GM12878 (cell line): ENCODE measurements at regions not wholly inside any gene's neighbourhood (a gene's known extent, or its start where the extent isn't known, plus 50 kb on each side); places are given as distances from the start of the nearest gene placed in this dataset.

Experiments
- ATF2 ChIP-seq: IDR thresholded peaks from 2 replicates; pipeline ENCODE4 v1.6.1; 2012; ENCODE audit warnings: low read length, inconsistent platforms
- ATF3 ChIP-seq: IDR thresholded peaks from 2 replicates; pipeline ENCODE4 v1.6.1; 2011; ENCODE audit warnings: low read depth, mild to moderate bottlenecking, low read length, moderate library complexity, borderline replicate concordance; ENCODE audit errors: extremely low read depth
- CTCF ChIP-seq, 3 experiments: IDR thresholded peaks in 2 of 3; conservative IDR thresholded peaks in 1 of 3; 2 replicates each; pipeline ENCODE4 v1.5.1; 2011; ENCODE audit warnings: low read depth in 3 of 3, low read length in 3 of 3, mild to moderate bottlenecking in 3 of 3, control low read depth in 2 of 3, moderate library complexity in 2 of 3, inconsistent platforms in 1 of 3, mixed read lengths in 1 of 3; ENCODE audit not compliant: control insufficient read depth in 2 of 3, insufficient read depth in 1 of 3; ENCODE audit errors: extremely low read depth in 1 of 3
- NFYA ChIP-seq: IDR thresholded peaks from 2 replicates; pipeline ENCODE4 v1.6.1; 2011; ENCODE audit warnings: low read depth, mild to moderate bottlenecking, low read length, improper control_type of control experiment, borderline replicate concordance
- NR2F1 ChIP-seq: fragments of 450-650 bp; conservative IDR thresholded peaks from 2 replicates; pipeline ENCODE4 v1.6.1; 2017; ENCODE audit warnings: mild to moderate bottlenecking
- PAX5 ChIP-seq: IDR thresholded peaks from 2 replicates; pipeline ENCODE4 v1.6.1; 2011; ENCODE audit warnings: low read depth, low read length, borderline replicate concordance
- RAD21 ChIP-seq: IDR thresholded peaks from 2 replicates; pipeline ENCODE4 v1.6.1; 2011; ENCODE audit warnings: mild to moderate bottlenecking, low read depth, low read length, moderate library complexity; ENCODE audit not compliant: insufficient read depth
- RELA ChIP-seq: fragments of 450-650 bp; IDR thresholded peaks from 2 replicates; pipeline ENCODE4 v1.8.0; 2014; ENCODE audit warnings: borderline replicate concordance; ENCODE audit not compliant: partially characterized antibody
- REST ChIP-seq: IDR thresholded peaks from 2 replicates; pipeline ENCODE4 v1.6.1; 2012; ENCODE audit warnings: mild to moderate bottlenecking, low read depth, low read length
- SIN3A ChIP-seq: IDR thresholded peaks from 2 replicates; pipeline ENCODE4 v1.6.1; 2012; ENCODE audit warnings: low read depth, low read length, improper control_type of control experiment
- SMC3 ChIP-seq: IDR thresholded peaks from 2 replicates; pipeline ENCODE4 v1.6.1; 2011; ENCODE audit warnings: low read length, improper control_type of control experiment, borderline replicate concordance
- SRF ChIP-seq, 2 experiments: IDR thresholded peaks; 2 replicates each; pipeline ENCODE4 v1.6.1; 2011; ENCODE audit warnings: low read depth in 2 of 2, low read length in 2 of 2, mild to moderate bottlenecking in 1 of 2, moderate library complexity in 1 of 2
- YY1 ChIP-seq: IDR thresholded peaks from 2 replicates; pipeline ENCODE4 v1.6.1; 2011; ENCODE audit warnings: low read depth, mild to moderate bottlenecking, low read length

- TF ChIP-seq YY1 (no peak), SMC3 (no peak), PAX5 (no peak), NFYA (no peak), REST (no peak), RAD21 (no peak), SIN3A (no peak), ATF2 (no peak), RELA (no peak), ATF3 (no peak), NR2F1 (no peak), CTCF (IDR thresholded peaks at IDR 0.05 in 2 of 3, conservative IDR thresholded peaks at IDR 0.05 in 1 of 3; ENCODE audit: control insufficient read depth in 2 of 3, extremely low read depth in 1 of 3, insufficient read depth in 1 of 3, low read depth in 3 of 3, low read length in 3 of 3) (no peak), SRF (IDR thresholded peaks at IDR 0.05; ENCODE audit: low read depth in 2 of 2, low read length in 2 of 2) (no peak)
Observed at GRCh38 chr6:145119081-145119480, 616.2 kb downstream of the EPM2A start.
